Esophagus squamous epithelium (tissue), 4 donors: ENCODE measurements at regions not wholly inside any gene's neighbourhood (a gene's known extent, or its start where the extent isn't known, plus 50 kb on each side); places are given as distances from the start of the nearest gene placed in this dataset.

Experiments used
- CTCF ChIP-seq, 6 experiments: fragments of 450-650 bp in 4 of 6; fragments of 200-600 bp in 2 of 6; sonication (generic) in 2 of 6; IDR thresholded peaks; one replicate each; pipeline ENCODE4 v1.5.1; 2016 to 2019; ENCODE audit warnings: antibody characterized with exemption in 6 of 6, mild to moderate bottlenecking in 4 of 6, moderate library complexity in 4 of 6
- POLR2A ChIP-seq, 4 donors: fragments of 450-650 bp; IDR thresholded peaks; one replicate each; pipeline ENCODE4 v1.6.1; 2017; ENCODE audit warnings: antibody characterized with exemption in 4 of 4, mild to moderate bottlenecking in 4 of 4, moderate library complexity in 3 of 4

GRCh38 chr1:62997884-62998283 lies 214.0 kb downstream of the ATG4C start:
- TF ChIP-seq CTCF (IDR thresholded peaks at IDR 0.05) (no peak), POLR2A (IDR thresholded peaks at IDR 0.05) (no peak)
